HG02884 (cell line): ENCODE measurements at regions not wholly inside any gene's neighbourhood (a gene's known extent, or its start where the extent isn't known, plus 50 kb on each side); places are given as distances from the start of the nearest gene placed in this dataset.
"Not testable (repeated sequence)": the region's sequence is repeated elsewhere in the genome, so short reads cannot be mapped to it uniquely, and the experiment has no call there.

Experiments used
- ATAC-seq: cut with Tn5 transposase; IDR thresholded peaks from one replicate; pipeline ENCODE4 v1.9.1; 2021; ENCODE audit warnings: mild to moderate bottlenecking, moderate library complexity; ENCODE audit not compliant: unreplicated experiment

DNA sequence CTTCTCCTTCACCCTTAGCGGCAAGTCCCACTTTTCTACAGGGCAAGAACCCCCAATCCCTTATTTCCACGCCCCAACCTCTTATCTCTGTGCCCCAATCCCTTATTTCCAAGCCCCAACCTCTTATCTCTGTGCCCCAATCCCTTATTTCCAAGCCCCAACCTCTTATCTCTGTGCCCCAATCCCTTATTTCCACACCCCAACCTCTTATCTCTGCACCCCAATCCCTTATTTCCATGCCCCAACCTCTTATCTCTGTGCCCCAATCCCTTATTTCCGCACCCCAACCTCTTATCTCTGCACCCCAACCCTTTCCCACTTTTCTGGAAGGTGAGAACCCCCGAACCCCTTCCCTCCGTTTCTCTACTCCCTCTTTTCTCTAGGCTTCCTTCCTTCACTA lies 116.1 kb upstream of the GJE1 start:
- not testable (repeated sequence) for ATAC-seq

- not testable (repeated sequence) for ATAC-seq
These were observed 117.3 kb upstream of the GJE1 start for GRCh38 chr6:142015463-142015862.

DNA sequence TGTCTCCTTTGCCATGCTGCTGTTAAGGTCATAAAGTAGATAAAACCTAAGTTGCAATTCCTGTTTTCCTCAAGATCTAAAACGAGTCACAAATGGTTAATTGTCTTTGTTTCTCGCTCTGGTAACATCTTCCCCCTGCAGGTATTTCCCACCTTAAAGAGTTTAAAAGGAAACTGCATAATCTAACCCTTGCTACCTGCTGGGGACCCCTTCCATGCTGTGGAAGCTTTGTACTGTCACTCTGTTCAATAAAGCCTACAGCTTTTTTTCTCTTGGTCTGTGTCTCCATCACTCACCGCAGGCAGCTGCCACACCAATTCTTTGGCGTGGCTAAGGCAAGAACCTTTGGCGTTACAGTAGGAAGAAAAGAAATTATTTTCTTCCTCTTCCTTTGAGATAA lies 117.7 kb upstream of the GJE1 start:
- no peak for ATAC-seq

DNA sequence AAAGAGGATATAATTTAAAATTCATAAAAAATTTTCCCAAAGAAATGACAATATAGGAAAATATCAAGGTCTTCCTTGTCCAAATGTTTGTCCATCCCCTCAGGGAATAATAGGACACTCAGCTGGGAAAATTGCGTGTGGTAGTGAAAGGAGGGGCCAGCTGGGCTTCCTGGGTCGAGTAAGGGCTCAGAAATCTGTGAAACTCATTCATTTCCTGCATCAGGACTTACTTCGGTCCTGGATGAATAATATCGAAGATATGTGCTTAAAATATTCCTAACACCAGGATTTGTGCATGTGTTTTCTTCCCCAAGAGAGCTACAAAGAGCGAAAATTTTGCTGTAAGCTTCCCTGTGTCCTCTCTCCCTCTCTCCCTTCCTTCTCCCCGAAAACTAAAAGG lies 118.2 kb upstream of the GJE1 start:
- ATAC-seq: no peak

- no peak for ATAC-seq
These were observed 118.7 kb upstream of the GJE1 start for GRCh38 chr6:142013875-142014495.

DNA sequence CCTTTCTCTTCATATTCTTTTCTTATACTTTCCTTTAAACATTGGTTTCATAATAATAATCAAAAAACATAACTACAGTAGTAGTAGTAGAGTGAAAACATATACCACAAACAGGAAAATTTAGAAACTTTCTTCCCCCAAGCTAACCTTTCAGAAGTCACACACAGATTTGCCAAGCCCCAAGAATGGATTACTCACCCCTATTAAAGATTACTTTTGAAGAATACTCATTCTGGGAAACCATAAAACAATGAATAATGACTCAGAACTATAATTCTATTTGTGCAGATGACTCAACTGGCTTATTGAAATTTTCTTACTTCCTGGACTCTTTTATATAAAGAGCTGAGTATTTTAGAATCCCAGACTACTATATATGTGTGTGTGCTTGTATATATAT lies 119.4 kb upstream of the GJE1 start:
- peak; percentile 95 for ATAC-seq

- no peak for ATAC-seq
These were observed 121.0 kb upstream of the GJE1 start for GRCh38 chr6:142011775-142012174.

DNA sequence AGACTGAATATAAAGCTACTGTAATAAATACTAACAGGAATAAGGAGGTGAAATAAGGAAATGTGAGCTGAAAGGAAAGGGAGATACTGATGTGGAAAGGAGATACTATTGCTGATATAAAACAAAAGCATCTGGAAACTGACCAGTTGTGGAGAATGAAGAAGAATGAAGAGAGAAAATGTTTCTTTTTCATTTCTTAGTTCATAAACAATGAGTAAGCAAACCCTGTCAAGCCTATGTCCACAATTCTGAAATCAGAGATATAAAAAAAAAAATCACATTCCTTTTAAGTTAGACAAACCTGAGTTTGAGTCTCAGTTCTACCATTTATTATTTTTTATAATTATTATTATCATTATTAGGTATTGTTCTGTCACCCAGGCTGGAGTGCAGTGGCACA lies 121.6 kb upstream of the GJE1 start:
- no peak for ATAC-seq

GRCh38 chr6:142009647-142010046 lies 123.1 kb upstream of the GJE1 start:
- ATAC-seq: no peak

DNA sequence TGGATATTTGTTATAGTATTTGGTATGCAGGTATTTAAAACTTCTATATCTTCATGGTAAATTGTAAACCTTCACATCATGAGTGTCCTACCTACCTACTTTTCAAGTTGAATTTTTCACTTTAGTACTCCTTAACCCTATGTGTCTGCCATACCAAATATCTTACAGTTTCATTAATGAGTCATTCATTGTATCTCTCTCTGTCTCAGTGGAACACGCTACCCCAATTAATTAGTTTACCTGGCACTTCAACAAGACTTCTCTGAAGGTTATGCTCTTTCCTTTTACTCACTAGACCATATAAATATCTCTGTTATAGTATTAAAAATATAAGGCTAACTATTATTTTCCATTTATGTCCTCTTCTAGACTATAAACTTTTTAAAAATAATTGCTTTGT lies 123.9 kb upstream of the GJE1 start:
- no peak for ATAC-seq

DNA sequence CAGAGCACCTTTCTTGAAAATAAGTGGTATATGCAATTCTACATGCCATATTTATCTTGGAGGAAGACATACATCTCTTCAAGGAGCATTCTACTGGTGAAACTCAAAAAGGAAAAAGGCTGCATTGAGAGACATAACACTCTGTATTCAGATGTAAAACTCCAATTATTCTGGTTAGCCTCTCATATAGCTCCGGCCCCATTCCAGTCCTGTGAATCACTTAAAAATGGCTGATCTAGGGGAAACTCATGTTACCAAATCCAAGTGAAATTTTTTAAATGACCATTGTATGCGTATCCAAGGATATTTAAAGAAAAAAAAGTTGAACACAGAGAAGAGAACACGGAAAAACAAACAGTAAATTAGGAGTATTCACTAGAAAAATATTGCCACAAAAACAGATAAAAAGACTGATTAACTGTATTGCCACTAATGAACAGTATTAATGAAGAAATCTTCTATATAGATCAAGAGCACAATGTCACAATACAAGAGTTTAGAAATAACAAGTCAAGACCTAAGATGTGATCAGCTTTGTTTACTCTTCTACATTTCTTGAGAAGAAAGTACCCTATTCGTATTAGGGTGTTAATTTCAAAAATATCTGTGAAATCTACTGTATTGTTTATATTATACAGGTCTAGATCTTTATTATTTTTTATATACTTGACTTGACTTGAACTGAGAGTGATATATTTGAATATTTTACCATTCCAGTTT lies 124.5 kb upstream of the GJE1 start:
- no peak for ATAC-seq

- no peak for ATAC-seq
These were observed 127.7 kb upstream of the GJE1 start for GRCh38 chr6:142005021-142005420.

DNA sequence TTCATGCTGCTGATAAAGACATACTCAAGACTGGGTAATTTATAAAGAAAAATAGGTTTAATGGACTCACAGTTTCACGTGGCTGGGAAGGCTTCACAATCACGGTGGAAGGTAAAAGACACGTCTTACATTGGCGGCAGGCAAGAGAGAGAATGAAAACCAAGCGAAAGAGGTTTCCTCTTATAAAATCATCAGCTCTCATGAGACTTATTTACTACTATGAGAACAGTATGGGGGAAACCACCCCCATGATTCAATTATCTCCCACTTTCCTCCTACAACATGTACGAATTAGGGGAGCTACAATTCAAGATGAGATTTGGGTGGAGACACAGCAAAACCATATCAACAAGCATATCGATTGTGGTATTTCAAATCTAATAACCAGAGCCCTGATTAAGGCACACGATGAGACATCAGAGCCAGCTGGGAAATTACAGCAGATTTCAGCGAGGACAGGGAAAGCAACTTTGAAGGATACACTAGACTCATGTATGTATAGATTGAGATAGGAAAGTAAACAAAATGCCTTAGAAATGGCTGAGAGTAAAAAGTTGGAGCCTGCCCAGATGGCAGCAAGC lies 129.8 kb upstream of the GJE1 start:
- ATAC-seq: no peak

DNA sequence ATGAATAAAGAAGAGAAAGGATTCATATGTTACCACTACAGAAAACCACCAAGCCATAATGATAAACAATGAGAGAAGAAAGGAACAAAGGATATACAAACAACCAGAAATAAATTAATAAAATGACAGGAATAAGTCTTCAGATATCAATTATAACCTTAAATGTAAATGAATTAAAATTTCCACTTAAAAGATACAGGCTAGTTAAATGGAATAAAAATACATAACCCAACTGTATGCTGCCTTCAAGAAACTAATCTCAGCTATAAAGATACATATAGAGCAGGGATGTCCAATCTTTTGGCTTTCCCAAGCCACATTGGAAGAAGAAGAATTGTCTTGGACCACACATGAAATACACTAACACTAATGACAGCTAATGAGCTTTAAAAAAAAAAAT lies 135.9 kb upstream of the GJE1 start:
- no peak for ATAC-seq

DNA sequence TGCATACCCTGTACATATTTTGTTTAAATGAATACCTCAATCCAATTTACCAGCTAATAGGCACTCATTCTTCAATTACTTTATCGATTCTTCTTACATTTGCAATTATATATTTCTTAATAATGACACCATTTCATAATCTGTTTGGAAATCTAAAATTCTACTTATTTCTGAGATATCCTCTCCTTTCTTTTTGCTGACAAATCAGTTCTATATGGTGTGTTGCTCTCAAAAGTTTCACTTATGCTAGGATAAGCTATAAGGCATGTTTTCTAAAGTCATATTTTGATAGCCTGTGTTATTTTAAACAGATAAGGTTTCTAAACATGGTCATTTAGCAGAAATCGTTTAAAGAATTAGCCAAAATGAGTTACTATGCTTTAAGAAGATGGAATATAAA lies 140.6 kb upstream of the GJE1 start:
- no peak for ATAC-seq

- no peak for ATAC-seq
These were observed 141.9 kb upstream of the GJE1 start for GRCh38 chr6:141990840-141991239.

GRCh38 chr6:141989706-141989959 lies 143.1 kb upstream of the GJE1 start:
- no peak for ATAC-seq

- ATAC-seq: peak; percentile 90
These were observed 143.6 kb upstream of the GJE1 start for GRCh38 chr6:141988954-141989705.

DNA sequence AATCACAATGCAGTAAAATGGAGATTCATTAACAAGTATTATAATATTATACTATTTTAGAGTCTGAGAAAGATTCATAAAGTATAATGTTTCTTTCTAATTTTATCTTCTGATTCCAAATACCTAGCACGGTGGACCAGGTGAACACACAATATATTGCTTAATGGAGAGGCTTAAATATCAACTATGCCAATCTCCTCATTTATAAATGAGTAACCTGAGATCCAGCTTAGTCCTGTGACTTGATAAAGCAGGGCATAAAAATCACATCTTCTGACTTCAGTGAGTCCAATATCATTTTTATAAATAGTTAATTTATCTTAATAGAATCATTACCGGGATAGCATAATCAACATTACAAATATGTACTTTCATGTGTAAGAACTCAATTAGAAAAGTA lies 144.4 kb upstream of the GJE1 start:
- no peak for ATAC-seq

DNA sequence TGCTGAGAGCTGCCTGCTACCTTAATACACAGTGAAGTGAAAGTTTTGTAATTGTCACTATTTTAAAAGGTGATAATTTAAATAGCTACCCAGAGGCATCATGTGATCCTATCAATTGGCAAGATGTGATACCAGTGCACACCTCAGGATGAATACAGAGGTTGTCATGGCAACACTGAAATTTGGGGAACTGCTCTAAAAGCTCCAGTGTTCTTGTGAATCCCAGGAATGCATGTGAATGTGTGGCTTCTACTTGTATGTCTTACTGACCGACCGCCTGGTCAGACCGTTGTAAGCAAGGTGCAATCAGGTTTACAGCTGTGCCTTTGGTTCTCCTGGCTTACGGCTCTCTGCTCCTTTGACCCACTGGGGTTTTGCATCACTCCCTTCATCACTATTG lies 146.3 kb upstream of the GJE1 start:
- ATAC-seq: no peak

DNA sequence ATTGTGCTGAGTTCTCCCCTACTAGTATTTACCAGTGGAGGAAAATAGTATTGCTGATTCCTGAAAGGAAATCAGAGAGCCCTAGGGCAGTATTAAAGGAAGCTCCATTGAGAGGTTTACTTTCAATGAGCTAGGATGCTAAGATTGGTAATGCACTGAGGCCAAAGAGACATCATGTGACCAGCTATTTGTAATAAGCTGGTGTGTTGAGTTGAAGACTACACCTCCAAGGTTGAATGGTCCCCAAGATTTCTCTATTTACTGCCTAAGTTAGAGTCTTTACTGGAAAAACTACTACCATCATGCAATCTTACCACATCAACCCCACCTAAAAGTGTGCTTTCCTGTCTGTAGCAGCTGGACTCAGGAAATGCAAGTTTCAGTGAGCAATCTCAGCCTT lies 151.5 kb upstream of the GJE1 start:
- no peak for ATAC-seq

- ATAC-seq: no peak
These were observed 154.9 kb upstream of the GJE1 start for GRCh38 chr6:141977782-141978181.
